ENCODE measurements at regions not wholly inside any gene's neighbourhood (a gene's known extent, or its start where the extent isn't known, plus 50 kb on each side); places are given as distances from the start of the nearest gene placed in this dataset.

DNA sequence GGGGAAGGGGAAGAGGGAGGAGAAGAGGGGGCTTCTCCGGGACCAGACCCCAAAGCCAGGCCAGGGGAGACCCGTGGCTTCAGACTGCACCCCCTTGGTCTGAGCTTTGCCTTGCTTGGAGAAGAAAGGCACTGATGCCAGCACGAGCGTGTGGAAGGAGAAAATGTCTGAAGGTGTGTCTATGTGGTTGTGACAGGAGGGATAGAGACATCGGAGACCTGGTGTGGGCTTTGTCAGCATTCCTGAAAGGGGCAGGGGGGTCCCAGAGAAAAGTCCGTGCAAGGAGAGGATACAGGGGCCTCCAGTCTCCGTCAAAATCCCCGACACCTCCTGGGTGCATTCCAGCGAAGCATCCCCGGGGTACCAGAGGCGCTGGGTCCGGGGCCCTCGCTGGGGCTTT, 139.0 kb upstream of the LHX5 start:
- Histone ChIP-seq H3K4me1 (ENCODE audit: insufficient read depth, poor library complexity, severe bottlenecking) (no peaks in the 10 kb centered on the region), H3K27ac (ENCODE audit: poor library complexity, severe bottlenecking) (no peak overlapping the region), H3K4me3 (ENCODE audit: severe bottlenecking) (no peak overlapping the region), H3K36me3 (ENCODE audit: low read depth) (no peaks in the 10 kb centered on the region), H3K27me3 (ENCODE audit: insufficient read depth, poor library complexity, severe bottlenecking) (peaks cover 50% of the 10 kb centered on the region), H3K9me3 (ENCODE audit: severe bottlenecking) (no peaks in the 10 kb centered on the region)
- no peak for TF ChIP-seq CTCF (IDR thresholded peaks at IDR 0.05; ENCODE audit: poor library complexity, severe bottlenecking)
- ATAC-seq (ENCODE audit: low read depth), result no peak
- no peak for DNase-seq (ENCODE audit: low spot score)

DNA sequence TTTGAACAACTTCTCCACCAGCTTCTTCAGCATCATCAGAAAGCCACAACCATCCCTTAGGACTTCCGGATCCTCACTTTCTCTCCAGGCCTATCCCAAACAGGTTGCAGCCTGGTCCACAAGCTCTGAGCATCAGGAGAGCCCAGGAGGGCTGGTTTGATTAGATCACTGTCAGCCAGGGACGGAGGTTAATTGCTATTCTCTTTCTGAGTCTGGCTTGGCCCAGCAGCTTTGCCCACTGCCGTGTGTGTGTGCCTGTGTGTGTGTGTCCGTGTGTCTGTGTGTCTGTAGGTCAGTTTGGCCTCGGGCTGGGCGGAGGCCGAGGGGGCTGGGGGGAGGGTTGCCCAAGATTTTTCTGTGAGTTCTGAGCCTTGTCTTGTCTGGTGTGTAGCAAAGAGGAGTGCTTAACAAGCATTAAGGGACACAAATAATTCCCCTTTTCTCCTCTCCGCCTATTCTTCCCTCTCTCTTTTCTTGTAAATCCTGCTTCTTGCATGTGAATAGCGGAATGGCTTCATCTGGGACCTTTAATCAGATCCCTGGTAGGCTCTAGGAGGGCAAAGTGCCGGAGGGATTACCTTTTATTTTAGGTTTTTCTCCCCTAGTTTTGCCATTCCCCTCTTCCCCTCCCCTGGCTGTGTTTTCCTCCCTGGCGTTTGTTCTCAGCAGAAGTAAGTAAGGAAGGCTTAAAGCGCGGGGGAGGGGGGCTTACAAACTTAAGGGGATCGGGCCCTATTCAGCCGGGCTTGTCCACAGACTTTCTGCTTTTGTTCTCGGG, 138.2 kb upstream of the LHX5 start:
- H3K4me3 ChIP-seq (ENCODE audit: severe bottlenecking), result no peak overlapping the region
- ATAC-seq (ENCODE audit: low read depth), result no peak

GRCh38 chr12:113604666-113605065, 133.0 kb upstream of the LHX5 start:
- TF ChIP-seq CTCF (IDR thresholded peaks at IDR 0.05; ENCODE audit: poor library complexity, severe bottlenecking), result no peak
- DNase-seq (ENCODE audit: low spot score) (no peak), ATAC-seq (ENCODE audit: low read depth) (no peak)
- no peak overlapping the region for H3K27ac ChIP-seq (ENCODE audit: poor library complexity, severe bottlenecking)
- H3K9me3 ChIP-seq (ENCODE audit: severe bottlenecking), result no peaks in the 10 kb centered on the region
- H3K36me3 ChIP-seq (ENCODE audit: low read depth), result no peaks in the 10 kb centered on the region
- H3K4me1 ChIP-seq (ENCODE audit: insufficient read depth, poor library complexity, severe bottlenecking), result no peaks in the 10 kb centered on the region
- no peak overlapping the region for H3K4me3 ChIP-seq (ENCODE audit: severe bottlenecking)
- H3K27me3 ChIP-seq (ENCODE audit: insufficient read depth, poor library complexity, severe bottlenecking), result peaks cover 7% of the 10 kb centered on the region

More for the DNA sequence above, 138.2 kb upstream of the LHX5 start:
- H3K27ac ChIP-seq (ENCODE audit: poor library complexity, severe bottlenecking), result no peak overlapping the region
- no peak for DNase-seq (ENCODE audit: low spot score)
- peaks cover 50% of the 10 kb centered on the region for H3K27me3 ChIP-seq (ENCODE audit: insufficient read depth, poor library complexity, severe bottlenecking)
- H3K36me3 ChIP-seq (ENCODE audit: low read depth), result no peaks in the 10 kb centered on the region
- no peaks in the 10 kb centered on the region for H3K9me3 ChIP-seq (ENCODE audit: severe bottlenecking)
- H3K4me1 ChIP-seq (ENCODE audit: insufficient read depth, poor library complexity, severe bottlenecking), result no peaks in the 10 kb centered on the region
- no peak for TF ChIP-seq CTCF (IDR thresholded peaks at IDR 0.05; ENCODE audit: poor library complexity, severe bottlenecking)

DNA sequence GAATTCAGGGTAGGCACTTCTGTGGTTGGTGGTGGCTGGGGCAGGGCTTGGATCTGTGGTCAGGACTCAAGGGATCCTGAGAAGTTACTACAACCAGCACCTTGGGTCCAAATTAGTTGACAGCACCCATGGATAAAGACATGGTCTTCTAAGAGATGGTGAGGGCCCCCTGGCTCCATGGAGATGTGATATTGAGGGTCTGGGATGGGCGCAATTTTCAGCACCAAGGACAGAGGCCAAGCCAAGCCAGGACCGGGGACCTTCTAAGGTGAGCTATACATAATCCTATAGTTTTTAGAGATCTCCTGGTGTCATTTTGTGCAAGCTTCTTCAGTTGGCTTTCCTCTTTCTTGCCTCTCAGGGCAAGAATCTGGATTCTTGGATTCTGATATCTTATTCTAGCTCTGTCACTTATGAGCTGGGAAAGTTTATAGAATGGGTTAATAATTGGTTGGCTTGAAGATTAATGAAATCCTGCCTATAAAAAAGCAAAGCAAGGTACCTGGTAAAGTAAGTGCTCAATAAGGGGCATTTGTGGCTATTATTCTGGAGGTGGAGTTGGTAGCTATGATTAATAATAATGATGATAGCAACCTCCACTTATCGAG, 130.1 kb upstream of the LHX5 start:
- Histone ChIP-seq H3K9me3 (ENCODE audit: severe bottlenecking) (no peaks in the 10 kb centered on the region), H3K36me3 (ENCODE audit: low read depth) (no peaks in the 10 kb centered on the region), H3K4me3 (ENCODE audit: severe bottlenecking) (no peak overlapping the region), H3K27ac (ENCODE audit: poor library complexity, severe bottlenecking) (no peak overlapping the region), H3K27me3 (ENCODE audit: insufficient read depth, poor library complexity, severe bottlenecking) (no peaks in the 10 kb centered on the region), H3K4me1 (ENCODE audit: insufficient read depth, poor library complexity, severe bottlenecking) (no peaks in the 10 kb centered on the region)
- ATAC-seq (ENCODE audit: low read depth) (no peak), DNase-seq (ENCODE audit: low spot score) (no peak)
- TF ChIP-seq CTCF (IDR thresholded peaks at IDR 0.05; ENCODE audit: poor library complexity, severe bottlenecking), result no peak

Measured in RWPE2 (cell line).